IPS-18c (cell line): ENCODE measurements at regions not wholly inside any gene's neighbourhood (a gene's known extent, or its start where the extent isn't known, plus 50 kb on each side); places are given as distances from the start of the nearest gene placed in this dataset.

Experiments used
- H3K4me3 ChIP-seq: 2 replicates; pipeline ENCODE4 v1.7.0; 2013; ENCODE audit warnings: low read depth, mild to moderate bottlenecking, low read length, moderate library complexity; ENCODE audit not compliant: insufficient read depth
- H3K9me3 ChIP-seq: one replicate; pipeline ENCODE4 v1.6.1; 2013; ENCODE audit warnings: mild to moderate bottlenecking, low read length, moderate library complexity; ENCODE audit not compliant: control insufficient read depth, insufficient read depth

- no peaks in the 10 kb centered on the region for H3K9me3 ChIP-seq
- H3K4me3 ChIP-seq: no peak overlapping the region
These were observed 264.2 kb downstream of the SS18 start for GRCh38 chr18:25825979-25826776.

- no peaks in the 10 kb centered on the region for H3K9me3 ChIP-seq
- no peak overlapping the region for H3K4me3 ChIP-seq
These were observed 265.4 kb downstream of the SS18 start for GRCh38 chr18:25825056-25825455.

DNA sequence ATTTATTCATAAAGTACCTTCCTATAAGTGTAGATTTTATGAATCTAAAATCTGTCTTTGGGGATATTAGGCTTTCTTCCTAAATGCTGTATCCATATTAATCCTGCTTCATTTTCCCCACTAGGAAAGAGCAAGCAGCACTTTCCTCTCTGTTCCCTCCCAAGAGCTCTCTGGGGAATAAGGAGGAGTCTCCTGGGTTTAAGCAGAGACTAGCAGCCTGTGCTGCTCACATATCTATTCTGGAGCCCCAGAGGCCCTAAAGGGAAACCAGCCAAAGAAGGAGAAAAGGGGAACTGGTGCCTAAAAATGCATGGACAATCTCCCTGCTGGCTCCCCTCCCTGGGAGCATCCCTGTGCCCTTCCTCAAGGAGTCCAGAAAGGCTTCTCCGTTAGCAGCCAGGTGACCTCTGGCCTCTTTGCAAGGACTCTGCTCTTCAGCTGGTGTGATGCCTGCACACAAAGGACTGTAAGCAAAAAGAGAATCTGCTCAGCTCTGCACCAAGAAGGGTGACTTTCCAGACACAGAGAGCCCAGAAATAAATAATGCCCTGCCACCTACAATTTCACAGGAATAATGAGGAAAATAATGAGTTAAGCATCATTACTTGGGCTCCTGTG is 270.6 kb downstream of the SS18 start:
- Histone ChIP-seq H3K4me3 (no peak overlapping the region), H3K9me3 (no peaks in the 10 kb centered on the region)

DNA sequence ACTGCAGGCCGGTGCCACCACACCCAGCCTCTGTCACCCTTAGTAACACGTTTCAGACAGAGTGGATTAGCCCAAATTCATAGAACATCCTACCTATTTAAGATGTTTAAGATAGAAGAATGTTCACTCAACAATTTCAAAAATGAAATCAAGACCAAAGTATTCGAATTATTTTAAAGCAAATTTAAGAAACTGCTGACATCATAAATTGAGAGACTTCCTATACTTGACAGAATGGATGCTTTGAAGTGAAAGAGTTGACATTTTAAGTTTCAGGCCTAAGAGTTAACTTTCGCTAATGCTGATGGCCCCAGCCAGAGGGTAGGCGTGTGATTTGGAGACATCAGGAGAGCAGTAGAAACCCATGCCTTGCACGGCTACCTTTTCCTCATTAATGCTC is 271.9 kb downstream of the SS18 start:
- Histone ChIP-seq H3K4me3 (no peak overlapping the region), H3K9me3 (no peaks in the 10 kb centered on the region)

DNA sequence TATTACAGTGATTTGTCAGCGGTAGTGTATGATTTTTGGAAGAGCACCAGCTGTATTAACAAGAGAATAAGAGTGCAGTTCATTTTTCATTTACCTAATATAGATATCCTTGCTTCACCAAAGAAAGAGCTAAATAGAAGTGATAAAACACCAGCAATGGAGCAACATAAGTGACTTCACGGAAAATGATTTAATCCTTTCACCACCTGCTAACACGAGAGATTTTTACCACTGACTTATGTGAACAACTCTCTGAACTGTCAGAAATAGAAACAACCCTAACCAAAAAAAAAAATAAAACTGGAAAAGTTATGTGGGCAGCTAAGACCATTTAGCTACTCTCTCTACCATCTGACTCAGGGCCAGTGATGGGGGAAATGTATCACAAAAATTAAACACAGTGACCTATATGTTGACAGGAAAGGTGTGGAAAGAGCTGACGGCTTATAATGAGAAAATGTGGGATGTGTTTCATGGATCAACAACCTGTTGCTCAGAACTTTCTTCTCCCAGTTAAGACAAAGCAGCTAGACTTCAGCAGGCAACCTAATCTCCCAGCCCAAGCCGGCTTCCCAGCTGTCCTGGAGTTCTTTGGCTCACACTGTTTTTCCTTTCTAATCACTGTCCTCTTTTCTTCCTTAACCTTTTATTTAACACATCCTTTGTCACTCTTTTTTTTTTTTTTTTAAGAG is 272.7 kb downstream of the SS18 start:
- no peak overlapping the region for H3K4me3 ChIP-seq
- no peaks in the 10 kb centered on the region for H3K9me3 ChIP-seq

- H3K4me3 ChIP-seq: no peak overlapping the region
- no peaks in the 10 kb centered on the region for H3K9me3 ChIP-seq
These were observed 274.8 kb downstream of the SS18 start for GRCh38 chr18:25815659-25816058.

- no peak overlapping the region for H3K4me3 ChIP-seq
- H3K9me3 ChIP-seq: no peaks in the 10 kb centered on the region
These were observed 275.5 kb downstream of the SS18 start for GRCh38 chr18:25814841-25815458.

DNA sequence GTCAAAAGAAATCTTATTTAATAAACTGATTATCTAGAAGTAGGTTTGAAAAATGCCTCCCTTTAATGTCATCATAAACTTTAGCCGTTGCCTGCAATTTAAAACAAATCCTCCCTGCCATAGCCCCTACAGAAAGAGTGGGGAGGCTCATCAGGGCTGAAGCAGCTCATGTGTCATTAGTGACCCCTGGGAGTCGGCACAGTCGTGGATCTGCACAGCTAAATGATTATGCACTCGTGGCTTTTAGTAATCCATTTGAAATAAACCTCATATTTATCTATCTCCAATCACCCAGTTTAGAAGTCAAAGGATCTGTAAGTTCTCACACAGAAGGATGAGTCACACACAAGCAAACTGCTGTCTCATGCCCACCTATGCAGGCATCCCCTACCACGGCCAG is 277.3 kb downstream of the SS18 start:
- Histone ChIP-seq H3K4me3 (no peak overlapping the region), H3K9me3 (no peaks in the 10 kb centered on the region)

DNA sequence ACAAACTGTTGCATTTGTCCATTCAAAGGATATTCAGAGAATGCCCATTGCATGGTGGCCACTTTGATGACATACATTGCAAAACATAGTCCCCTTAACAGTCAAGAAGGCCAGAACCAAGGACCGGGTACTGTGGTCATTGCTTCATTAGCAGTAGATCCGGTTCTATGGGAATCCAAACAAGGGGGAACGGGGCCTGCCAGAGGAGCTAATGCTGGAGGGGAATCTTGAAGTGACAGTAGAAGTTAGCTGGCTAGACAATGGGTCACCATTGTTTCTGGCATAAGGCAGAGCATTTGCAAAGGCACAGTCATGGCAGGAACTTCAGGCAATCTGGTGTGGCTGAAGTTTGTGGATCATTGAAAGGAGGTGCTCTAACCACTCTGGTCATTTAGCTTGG is 279.7 kb downstream of the SS18 start:
- no peaks in the 10 kb centered on the region for H3K9me3 ChIP-seq
- H3K4me3 ChIP-seq: no peak overlapping the region

DNA sequence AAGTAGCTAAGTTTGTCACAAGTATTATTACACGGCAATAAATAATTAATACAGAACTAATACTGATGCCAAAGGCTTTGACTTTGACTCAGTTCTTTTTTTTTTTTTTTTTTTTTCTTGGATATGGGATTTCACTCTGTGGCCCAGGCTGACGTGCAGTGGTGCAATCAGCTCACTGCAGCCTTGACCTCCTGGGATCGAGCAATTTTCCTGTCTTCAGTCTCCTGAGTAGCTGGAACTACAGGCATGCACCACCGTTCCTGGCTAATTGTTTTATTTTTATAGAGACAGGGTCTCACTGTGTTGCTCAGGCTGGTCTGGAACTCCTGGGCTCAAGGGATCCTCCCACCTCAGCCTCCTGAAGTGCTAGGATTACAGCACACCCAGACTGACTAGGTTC is 284.5 kb downstream of the SS18 start:
- no peaks in the 10 kb centered on the region for H3K9me3 ChIP-seq
- no peak overlapping the region for H3K4me3 ChIP-seq

- H3K4me3 ChIP-seq: no peak overlapping the region
- no peaks in the 10 kb centered on the region for H3K9me3 ChIP-seq
These were observed 285.1 kb downstream of the SS18 start for GRCh38 chr18:25805323-25805722.

GRCh38 chr18:25799231-25799630 is 291.2 kb downstream of the SS18 start:
- H3K9me3 ChIP-seq: no peaks in the 10 kb centered on the region
- no peak overlapping the region for H3K4me3 ChIP-seq

DNA sequence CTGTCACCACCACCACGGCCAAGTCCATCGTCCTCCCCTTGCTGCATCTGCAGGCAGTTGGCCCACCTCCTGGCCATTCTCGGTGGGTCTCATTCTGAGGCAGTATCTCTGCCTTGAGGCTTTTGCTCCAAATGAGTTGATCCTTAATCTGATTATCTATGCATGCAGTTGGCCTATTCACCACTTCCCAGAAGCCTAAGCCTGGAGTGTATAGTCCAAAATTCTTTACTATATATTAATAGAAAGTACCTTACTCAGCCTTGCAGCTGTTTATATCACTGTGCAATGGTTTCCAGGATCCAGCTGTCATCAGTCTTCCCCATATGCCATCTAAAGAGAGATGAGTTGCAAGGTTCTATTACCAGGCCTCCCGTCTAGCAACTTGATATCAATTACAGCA is 292.4 kb downstream of the SS18 start:
- Histone ChIP-seq H3K4me3 (no peak overlapping the region), H3K9me3 (no peaks in the 10 kb centered on the region)

- Histone ChIP-seq H3K9me3 (no peaks in the 10 kb centered on the region), H3K4me3 (no peak overlapping the region)
These were observed 295.2 kb downstream of the SS18 start for GRCh38 chr18:25795213-25795612.

- no peaks in the 10 kb centered on the region for H3K9me3 ChIP-seq
These were observed 303.1 kb downstream of the SS18 start for GRCh38 chr18:25787276-25787675.

DNA sequence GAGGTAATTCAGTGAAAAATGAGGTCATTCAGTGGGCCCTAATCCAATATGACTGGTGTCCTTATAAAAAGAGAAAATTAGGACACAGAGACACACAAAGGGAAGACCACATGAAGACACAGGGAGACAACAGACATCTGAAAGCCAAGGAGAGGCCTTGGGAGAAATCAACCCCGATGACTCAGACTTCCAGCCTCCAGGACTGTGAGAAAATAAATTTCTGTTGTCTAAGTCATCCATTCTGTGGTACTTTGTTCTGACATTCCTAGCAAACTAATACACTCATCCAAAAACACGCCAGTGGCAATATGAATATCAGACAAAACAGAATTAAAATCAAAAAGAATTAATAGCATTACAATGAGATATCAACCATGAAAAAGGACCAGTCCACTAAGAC is 303.7 kb downstream of the SS18 start:
- no peak overlapping the region for H3K4me3 ChIP-seq
- no peaks in the 10 kb centered on the region for H3K9me3 ChIP-seq

More at GRCh38 chr18:25787276-25787675, 303.1 kb downstream of the SS18 start:
- H3K4me3 ChIP-seq: no peak overlapping the region

GRCh38 chr18:25780105-25780504 is 310.3 kb downstream of the SS18 start:
- H3K9me3 ChIP-seq: no peaks in the 10 kb centered on the region
- no peak overlapping the region for H3K4me3 ChIP-seq

- no peak overlapping the region for H3K4me3 ChIP-seq
- peaks cover 3% of the 10 kb centered on the region for H3K9me3 ChIP-seq
These were observed 318.6 kb downstream of the SS18 start for GRCh38 chr18:25771796-25772195.
